ENCODE measurements at regions not wholly inside any gene's neighbourhood (a gene's known extent, or its start where the extent isn't known, plus 50 kb on each side); places are given as distances from the start of the nearest gene placed in this dataset.
"Not testable (repeated sequence)": the region's sequence is repeated elsewhere in the genome, so short reads cannot be mapped to it uniquely, and the experiment has no call there.

DNA sequence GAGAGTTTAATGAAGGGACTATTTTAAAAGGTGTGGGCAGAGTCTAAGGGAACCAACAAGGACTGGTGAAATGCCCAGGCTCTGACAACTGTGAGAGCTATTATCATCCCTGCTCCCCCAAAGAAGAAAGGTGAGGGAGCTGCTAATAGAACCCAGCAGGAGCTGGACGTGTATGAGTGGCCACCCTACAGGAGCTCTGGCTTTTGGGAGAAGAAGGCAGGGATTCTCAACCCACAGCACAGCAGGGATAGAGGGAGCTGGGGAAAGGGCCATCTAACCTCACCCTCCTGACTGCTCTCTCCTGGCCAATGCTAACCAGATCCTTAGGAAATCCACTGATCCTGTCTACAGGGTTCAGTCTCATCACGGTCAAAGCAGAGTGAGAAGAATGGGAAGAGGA, 57.1 kb downstream of the GRIN2B start:
- WGBS (ENCODE audit: insufficient coverage, insufficient read length), result no CpG with 5 or more reads among the region's 2 CpGs
- no peaks in the 10 kb centered on the region for H3K4me1 ChIP-seq (ENCODE audit: control insufficient read depth, insufficient read depth, low read length)
- H3K36me3 ChIP-seq (ENCODE audit: control insufficient read depth, insufficient read depth, low read length), result no peaks in the 10 kb centered on the region
- H3K4me3 ChIP-seq (ENCODE audit: low read length), result no peak overlapping the region
- H3K27ac ChIP-seq (ENCODE audit: low read length), result no peak overlapping the region
- H3K27me3 ChIP-seq (ENCODE audit: control insufficient read depth, insufficient read depth, low read length), result no peaks in the 10 kb centered on the region
- no peak for DNase-seq (ENCODE audit: low read depth, low spot score)
- no peaks in the 10 kb centered on the region for H3K9me3 ChIP-seq (ENCODE audit: control insufficient read depth, insufficient read depth, low read length)

- H3K4me1 ChIP-seq (ENCODE audit: control insufficient read depth, insufficient read depth, low read length), result no peaks in the 10 kb centered on the region
- H3K4me3 ChIP-seq (ENCODE audit: low read length), result no peak overlapping the region
- WGBS (ENCODE audit: insufficient coverage, insufficient read length), result no CpG with 5 or more reads among the region's 2 CpGs
- H3K27ac ChIP-seq (ENCODE audit: low read length), result no peak overlapping the region
- H3K36me3 ChIP-seq (ENCODE audit: control insufficient read depth, insufficient read depth, low read length), result no peaks in the 10 kb centered on the region
- DNase-seq (ENCODE audit: low read depth, low spot score), result no peak
- H3K27me3 ChIP-seq (ENCODE audit: control insufficient read depth, insufficient read depth, low read length), result no peaks in the 10 kb centered on the region
- H3K9me3 ChIP-seq (ENCODE audit: control insufficient read depth, insufficient read depth, low read length), result no peaks in the 10 kb centered on the region
Observed at GRCh38 chr12:13918897-13919296, 62.5 kb downstream of the GRIN2B start.

DNA sequence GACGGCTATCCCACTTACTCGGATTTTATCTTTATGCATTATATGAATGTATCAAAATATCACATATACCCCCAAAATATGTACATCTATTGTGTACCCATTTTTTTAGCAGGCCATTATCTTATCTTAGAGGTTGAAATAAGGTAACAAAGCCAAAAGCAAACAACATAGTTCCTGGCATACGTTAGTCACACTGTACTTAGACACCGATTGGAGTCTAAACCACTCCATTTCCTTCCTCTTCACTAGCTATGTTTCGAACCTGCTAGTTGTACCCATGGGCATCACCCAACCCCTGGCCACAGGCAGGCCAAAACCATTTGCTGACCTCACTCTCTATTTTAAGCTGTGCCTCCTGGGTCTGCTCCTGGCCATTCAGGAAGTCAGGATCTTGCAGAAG, 66.3 kb downstream of the GRIN2B start:
- no peaks in the 10 kb centered on the region for H3K9me3 ChIP-seq (ENCODE audit: control insufficient read depth, insufficient read depth, low read length)
- WGBS (ENCODE audit: insufficient coverage, insufficient read length), result no CpG with 5 or more reads among the region's 5 CpGs
- no peaks in the 10 kb centered on the region for H3K27me3 ChIP-seq (ENCODE audit: control insufficient read depth, insufficient read depth, low read length)
- no peak for DNase-seq (ENCODE audit: low read depth, low spot score)
- no peak overlapping the region for H3K27ac ChIP-seq (ENCODE audit: low read length)
- H3K36me3 ChIP-seq (ENCODE audit: control insufficient read depth, insufficient read depth, low read length), result no peaks in the 10 kb centered on the region
- H3K4me3 ChIP-seq (ENCODE audit: low read length), result no peak overlapping the region
- no peaks in the 10 kb centered on the region for H3K4me1 ChIP-seq (ENCODE audit: control insufficient read depth, insufficient read depth, low read length)

DNA sequence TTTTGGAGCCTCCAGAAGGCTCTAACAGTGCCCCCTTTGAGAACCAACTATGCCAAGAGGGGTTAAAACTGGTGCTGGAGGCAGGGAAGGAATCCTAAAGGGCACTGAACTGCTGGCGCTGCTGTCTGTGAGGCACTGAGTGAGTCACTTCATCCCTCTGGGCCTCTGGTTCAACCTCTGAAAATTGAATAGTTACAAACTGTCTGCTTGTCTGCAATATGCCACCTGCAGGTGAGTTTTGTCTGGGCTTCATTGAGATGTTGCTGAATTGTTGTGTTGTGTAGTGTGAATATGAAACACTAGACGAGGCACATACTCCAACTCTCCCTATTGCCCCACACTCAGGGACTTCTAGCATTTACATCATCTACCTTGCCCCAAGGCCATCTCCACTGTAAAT, 68.0 kb downstream of the GRIN2B start:
- no peak for DNase-seq (ENCODE audit: low read depth, low spot score)
- H3K36me3 ChIP-seq (ENCODE audit: control insufficient read depth, insufficient read depth, low read length), result no peaks in the 10 kb centered on the region
- H3K27ac ChIP-seq (ENCODE audit: low read length), result no peak overlapping the region
- H3K27me3 ChIP-seq (ENCODE audit: control insufficient read depth, insufficient read depth, low read length), result no peaks in the 10 kb centered on the region
- no CpG with 5 or more reads among the region's 2 CpGs for WGBS (ENCODE audit: insufficient coverage, insufficient read length)
- no peak overlapping the region for H3K4me3 ChIP-seq (ENCODE audit: low read length)
- H3K9me3 ChIP-seq (ENCODE audit: control insufficient read depth, insufficient read depth, low read length), result no peaks in the 10 kb centered on the region
- no peaks in the 10 kb centered on the region for H3K4me1 ChIP-seq (ENCODE audit: control insufficient read depth, insufficient read depth, low read length)

- Histone ChIP-seq H3K36me3 (ENCODE audit: control insufficient read depth, insufficient read depth, low read length) (no peaks in the 10 kb centered on the region), H3K9me3 (ENCODE audit: control insufficient read depth, insufficient read depth, low read length) (no peaks in the 10 kb centered on the region), H3K4me1 (ENCODE audit: control insufficient read depth, insufficient read depth, low read length) (no peaks in the 10 kb centered on the region), H3K27me3 (ENCODE audit: control insufficient read depth, insufficient read depth, low read length) (no peaks in the 10 kb centered on the region), H3K27ac (ENCODE audit: low read length) (no peak overlapping the region), H3K4me3 (ENCODE audit: low read length) (no peak overlapping the region)
- WGBS (ENCODE audit: insufficient coverage, insufficient read length), result no CpG with 5 or more reads among the region's 18 CpGs
- DNase-seq (ENCODE audit: low read depth, low spot score), result no peak
Observed at GRCh38 chr12:13911756-13912554, 69.4 kb downstream of the GRIN2B start.

- H3K4me1 ChIP-seq (ENCODE audit: control insufficient read depth, insufficient read depth, low read length), result no peaks in the 10 kb centered on the region
- no CpG with 5 or more reads among the region's 4 CpGs for WGBS (ENCODE audit: insufficient coverage, insufficient read length)
Observed at GRCh38 chr12:13905794-13906193, 75.6 kb downstream of the GRIN2B start.

DNA sequence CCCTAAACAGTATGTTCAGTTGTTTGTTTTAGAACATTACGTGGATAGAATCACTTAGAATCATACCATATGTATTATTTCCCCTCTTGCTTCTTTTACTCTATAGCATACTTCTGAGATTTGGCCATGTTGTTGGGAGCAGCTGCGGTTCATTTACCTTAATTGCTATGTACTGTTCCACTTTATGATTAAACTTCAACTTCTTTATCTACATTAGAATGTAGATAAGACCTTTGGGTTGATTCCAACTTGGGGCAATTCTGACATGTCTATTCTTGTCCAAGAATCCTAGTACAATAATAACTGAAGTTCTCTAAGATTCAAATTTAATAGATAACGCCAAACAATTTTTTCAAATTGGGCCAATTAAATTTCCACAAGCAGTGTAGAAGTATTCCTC, 80.7 kb downstream of the GRIN2B start:
- Histone ChIP-seq H3K27me3 (ENCODE audit: control insufficient read depth, insufficient read depth, low read length) (no peaks in the 10 kb centered on the region), H3K9me3 (ENCODE audit: control insufficient read depth, insufficient read depth, low read length) (no peaks in the 10 kb centered on the region), H3K36me3 (ENCODE audit: control insufficient read depth, insufficient read depth, low read length) (no peaks in the 10 kb centered on the region), H3K4me3 (ENCODE audit: low read length) (no peak overlapping the region), H3K27ac (ENCODE audit: low read length) (no peak overlapping the region), H3K4me1 (ENCODE audit: control insufficient read depth, insufficient read depth, low read length) (peaks cover 1% of the 10 kb centered on the region; the same call in 1 of the 2 replicates)
- DNase-seq (ENCODE audit: low read depth, low spot score), result no peak
- WGBS (ENCODE audit: insufficient coverage, insufficient read length), result no CpG with 5 or more reads among the region's 3 CpGs

More at GRCh38 chr12:13905794-13906193, 75.6 kb downstream of the GRIN2B start:
- no peaks in the 10 kb centered on the region for H3K27me3 ChIP-seq (ENCODE audit: control insufficient read depth, insufficient read depth, low read length)
- no peak overlapping the region for H3K4me3 ChIP-seq (ENCODE audit: low read length)
- H3K36me3 ChIP-seq (ENCODE audit: control insufficient read depth, insufficient read depth, low read length), result no peaks in the 10 kb centered on the region
- H3K27ac ChIP-seq (ENCODE audit: low read length), result no peak overlapping the region
- no peaks in the 10 kb centered on the region for H3K9me3 ChIP-seq (ENCODE audit: control insufficient read depth, insufficient read depth, low read length)
- DNase-seq (ENCODE audit: low read depth, low spot score), result no peak

DNA sequence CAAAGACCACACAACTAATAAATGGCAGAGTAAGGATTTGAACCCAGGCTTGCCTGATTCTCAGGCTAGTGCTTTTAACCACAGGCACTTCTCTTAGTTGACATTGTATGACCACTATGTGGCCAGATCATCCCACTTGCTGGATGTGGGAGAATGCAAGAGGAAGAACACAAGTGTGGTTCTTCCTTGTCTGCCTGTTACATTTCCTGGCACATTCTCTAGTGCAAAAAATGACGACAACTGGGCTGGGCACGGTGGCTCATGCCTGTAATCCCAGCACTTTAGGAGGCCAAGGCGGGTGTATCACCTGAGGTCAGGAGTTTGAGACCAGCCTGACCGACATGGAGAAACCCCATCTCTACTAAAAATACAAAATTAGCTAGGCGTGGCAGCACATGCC, 83.0 kb downstream of the GRIN2B start:
- not testable (repeated sequence) for H3K4me3 ChIP-seq (ENCODE audit: low read length); H3K27ac ChIP-seq (ENCODE audit: low read length); H3K36me3 ChIP-seq (ENCODE audit: control insufficient read depth, insufficient read depth, low read length); DNase-seq (ENCODE audit: low read depth, low spot score); H3K27me3 ChIP-seq (ENCODE audit: control insufficient read depth, insufficient read depth, low read length); H3K4me1 ChIP-seq (ENCODE audit: control insufficient read depth, insufficient read depth, low read length); H3K9me3 ChIP-seq (ENCODE audit: control insufficient read depth, insufficient read depth, low read length)
- no CpG with 5 or more reads among the region's 5 CpGs for WGBS (ENCODE audit: insufficient coverage, insufficient read length)

- no peaks in the 10 kb centered on the region for H3K36me3 ChIP-seq (ENCODE audit: control insufficient read depth, insufficient read depth, low read length)
- peaks cover 1% of the 10 kb centered on the region; the same call in 1 of the 2 replicates for H3K4me1 ChIP-seq (ENCODE audit: control insufficient read depth, insufficient read depth, low read length)
- H3K27me3 ChIP-seq (ENCODE audit: control insufficient read depth, insufficient read depth, low read length), result no peaks in the 10 kb centered on the region
- no peaks in the 10 kb centered on the region for H3K9me3 ChIP-seq (ENCODE audit: control insufficient read depth, insufficient read depth, low read length)
- H3K4me3 ChIP-seq (ENCODE audit: low read length), result no peak overlapping the region
- DNase-seq (ENCODE audit: low read depth, low spot score), result no peak
- no peak overlapping the region for H3K27ac ChIP-seq (ENCODE audit: low read length)
Observed at GRCh38 chr12:13897811-13898210, 83.6 kb downstream of the GRIN2B start.

DNA sequence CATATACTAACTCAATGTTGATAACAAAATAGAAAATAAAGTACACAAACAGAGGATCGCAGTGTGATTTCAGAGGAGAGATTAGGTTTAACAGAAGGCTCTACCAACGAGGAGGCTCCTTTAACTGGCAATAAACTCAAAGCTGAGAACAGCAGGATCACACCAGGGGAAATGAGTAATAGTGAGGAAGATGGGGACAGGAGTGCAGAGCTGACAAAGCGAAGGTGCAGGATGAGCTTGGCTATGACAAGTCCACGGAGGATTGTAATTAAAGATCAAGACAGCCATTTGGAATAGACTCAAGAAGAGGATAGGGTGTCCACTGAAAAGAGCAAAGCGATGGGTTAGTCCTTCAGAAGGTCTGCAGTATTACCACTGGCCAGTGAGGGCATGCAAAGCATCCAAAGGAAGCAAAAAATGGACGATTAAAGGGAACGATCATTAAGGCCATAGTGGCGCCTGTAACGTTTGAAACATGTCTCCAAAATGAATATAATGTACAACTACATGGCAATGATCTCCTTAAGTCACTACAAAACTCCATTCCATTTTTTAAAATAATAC, 85.3 kb downstream of the GRIN2B start:
- no peaks in the 10 kb centered on the region for H3K36me3 ChIP-seq (ENCODE audit: control insufficient read depth, insufficient read depth, low read length)
- no peak for DNase-seq (ENCODE audit: low read depth, low spot score)
- peaks cover 1% of the 10 kb centered on the region; the same call in 1 of the 2 replicates for H3K4me1 ChIP-seq (ENCODE audit: control insufficient read depth, insufficient read depth, low read length)
- H3K27me3 ChIP-seq (ENCODE audit: control insufficient read depth, insufficient read depth, low read length), result no peaks in the 10 kb centered on the region
- no CpG with 5 or more reads among the region's 9 CpGs for WGBS (ENCODE audit: insufficient coverage, insufficient read length)
- H3K4me3 ChIP-seq (ENCODE audit: low read length), result no peak overlapping the region
- H3K9me3 ChIP-seq (ENCODE audit: control insufficient read depth, insufficient read depth, low read length), result no peaks in the 10 kb centered on the region
- H3K27ac ChIP-seq (ENCODE audit: low read length), result no peak overlapping the region

GRCh38 chr12:13891902-13892301, 89.5 kb downstream of the GRIN2B start:
- Histone ChIP-seq H3K36me3 (ENCODE audit: control insufficient read depth, insufficient read depth, low read length) (no peaks in the 10 kb centered on the region), H3K27ac (ENCODE audit: low read length) (no peak overlapping the region), H3K4me1 (ENCODE audit: control insufficient read depth, insufficient read depth, low read length) (peaks cover 1% of the 10 kb centered on the region; the same call in 1 of the 2 replicates), H3K9me3 (ENCODE audit: control insufficient read depth, insufficient read depth, low read length) (no peaks in the 10 kb centered on the region), H3K27me3 (ENCODE audit: control insufficient read depth, insufficient read depth, low read length) (no peaks in the 10 kb centered on the region), H3K4me3 (ENCODE audit: low read length) (no peak overlapping the region)
- no CpG with 5 or more reads among the region's 2 CpGs for WGBS (ENCODE audit: insufficient coverage, insufficient read length)
- no peak for DNase-seq (ENCODE audit: low read depth, low spot score)

Measured in iPS DF 6.9 (cell line).